ENCODE measurements at regions not wholly inside any gene's neighbourhood (a gene's known extent, or its start where the extent isn't known, plus 50 kb on each side); places are given as distances from the start of the nearest gene placed in this dataset.

DNA sequence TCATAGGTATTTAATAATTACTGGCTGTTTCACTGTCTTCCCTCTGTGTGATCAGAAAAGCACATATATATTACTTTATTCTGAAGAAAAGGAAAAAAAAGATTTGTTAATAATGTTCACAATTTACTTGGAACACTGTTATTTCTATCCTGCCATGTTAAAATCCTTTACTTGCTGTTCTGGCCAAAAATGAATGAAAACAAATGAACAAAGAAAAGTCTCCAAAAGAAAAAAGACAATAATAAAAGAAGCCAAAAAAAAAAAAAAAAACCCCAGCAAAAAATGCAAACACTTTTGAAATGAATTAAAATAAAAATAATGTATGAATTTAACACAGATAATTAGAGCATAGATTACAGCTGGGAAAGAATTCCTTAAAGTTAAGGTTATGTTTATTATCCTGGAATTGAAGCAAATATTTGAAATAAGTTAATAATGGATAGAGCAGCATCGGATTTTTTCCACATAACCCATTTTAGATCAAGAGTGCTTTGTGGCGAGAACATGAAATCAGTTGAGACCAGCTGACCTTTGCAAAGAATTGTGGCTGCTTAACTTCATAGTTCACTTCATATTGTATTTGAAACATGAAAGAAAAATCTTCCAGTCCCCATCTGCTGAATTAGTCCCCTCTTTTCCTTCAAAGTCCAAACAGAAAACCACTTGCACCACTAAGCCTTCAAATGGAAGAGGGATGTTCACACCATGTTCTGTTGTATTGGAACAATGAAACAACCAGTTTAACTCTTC is 444.8 kb downstream of the ADAMTS20 start:
- TF ChIP-seq, protein P1, sequence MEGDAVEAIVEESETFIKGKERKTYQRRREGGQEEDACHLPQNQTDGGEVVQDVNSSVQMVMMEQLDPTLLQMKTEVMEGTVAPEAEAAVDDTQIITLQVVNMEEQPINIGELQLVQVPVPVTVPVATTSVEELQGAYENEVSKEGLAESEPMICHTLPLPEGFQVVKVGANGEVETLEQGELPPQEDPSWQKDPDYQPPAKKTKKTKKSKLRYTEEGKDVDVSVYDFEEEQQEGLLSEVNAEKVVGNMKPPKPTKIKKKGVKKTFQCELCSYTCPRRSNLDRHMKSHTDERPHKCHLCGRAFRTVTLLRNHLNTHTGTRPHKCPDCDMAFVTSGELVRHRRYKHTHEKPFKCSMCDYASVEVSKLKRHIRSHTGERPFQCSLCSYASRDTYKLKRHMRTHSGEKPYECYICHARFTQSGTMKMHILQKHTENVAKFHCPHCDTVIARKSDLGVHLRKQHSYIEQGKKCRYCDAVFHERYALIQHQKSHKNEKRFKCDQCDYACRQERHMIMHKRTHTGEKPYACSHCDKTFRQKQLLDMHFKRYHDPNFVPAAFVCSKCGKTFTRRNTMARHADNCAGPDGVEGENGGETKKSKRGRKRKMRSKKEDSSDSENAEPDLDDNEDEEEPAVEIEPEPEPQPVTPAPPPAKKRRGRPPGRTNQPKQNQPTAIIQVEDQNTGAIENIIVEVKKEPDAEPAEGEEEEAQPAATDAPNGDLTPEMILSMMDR (IDR thresholded peaks at IDR 0.05), result no peak
- TF ChIP-seq, protein P2, sequence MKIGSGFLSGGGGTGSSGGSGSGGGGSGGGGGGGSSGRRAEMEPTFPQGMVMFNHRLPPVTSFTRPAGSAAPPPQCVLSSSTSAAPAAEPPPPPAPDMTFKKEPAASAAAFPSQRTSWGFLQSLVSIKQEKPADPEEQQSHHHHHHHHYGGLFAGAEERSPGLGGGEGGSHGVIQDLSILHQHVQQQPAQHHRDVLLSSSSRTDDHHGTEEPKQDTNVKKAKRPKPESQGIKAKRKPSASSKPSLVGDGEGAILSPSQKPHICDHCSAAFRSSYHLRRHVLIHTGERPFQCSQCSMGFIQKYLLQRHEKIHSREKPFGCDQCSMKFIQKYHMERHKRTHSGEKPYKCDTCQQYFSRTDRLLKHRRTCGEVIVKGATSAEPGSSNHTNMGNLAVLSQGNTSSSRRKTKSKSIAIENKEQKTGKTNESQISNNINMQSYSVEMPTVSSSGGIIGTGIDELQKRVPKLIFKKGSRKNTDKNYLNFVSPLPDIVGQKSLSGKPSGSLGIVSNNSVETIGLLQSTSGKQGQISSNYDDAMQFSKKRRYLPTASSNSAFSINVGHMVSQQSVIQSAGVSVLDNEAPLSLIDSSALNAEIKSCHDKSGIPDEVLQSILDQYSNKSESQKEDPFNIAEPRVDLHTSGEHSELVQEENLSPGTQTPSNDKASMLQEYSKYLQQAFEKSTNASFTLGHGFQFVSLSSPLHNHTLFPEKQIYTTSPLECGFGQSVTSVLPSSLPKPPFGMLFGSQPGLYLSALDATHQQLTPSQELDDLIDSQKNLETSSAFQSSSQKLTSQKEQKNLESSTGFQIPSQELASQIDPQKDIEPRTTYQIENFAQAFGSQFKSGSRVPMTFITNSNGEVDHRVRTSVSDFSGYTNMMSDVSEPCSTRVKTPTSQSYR (CRISPR knock-in tag; IDR thresholded peaks at IDR 0.05), result no peak
- no peak for TF ChIP-seq CREB1 (CRISPR knock-in tag; IDR thresholded peaks at IDR 0.05)
- TF ChIP-seq, protein P3, sequence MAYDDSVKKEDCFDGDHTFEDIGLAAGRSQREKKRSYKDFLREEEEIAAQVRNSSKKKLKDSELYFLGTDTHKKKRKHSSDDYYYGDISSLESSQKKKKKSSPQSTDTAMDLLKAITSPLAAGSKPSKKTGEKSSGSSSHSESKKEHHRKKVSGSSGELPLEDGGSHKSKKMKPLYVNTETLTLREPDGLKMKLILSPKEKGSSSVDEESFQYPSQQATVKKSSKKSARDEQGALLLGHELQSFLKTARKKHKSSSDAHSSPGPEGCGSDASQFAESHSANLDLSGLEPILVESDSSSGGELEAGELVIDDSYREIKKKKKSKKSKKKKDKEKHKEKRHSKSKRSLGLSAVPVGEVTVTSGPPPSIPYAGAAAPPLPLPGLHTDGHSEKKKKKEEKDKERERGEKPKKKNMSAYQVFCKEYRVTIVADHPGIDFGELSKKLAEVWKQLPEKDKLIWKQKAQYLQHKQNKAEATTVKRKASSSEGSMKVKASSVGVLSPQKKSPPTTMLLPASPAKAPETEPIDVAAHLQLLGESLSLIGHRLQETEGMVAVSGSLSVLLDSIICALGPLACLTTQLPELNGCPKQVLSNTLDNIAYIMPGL (CRISPR knock-in tag; IDR thresholded peaks at IDR 0.05), result no peak
- TF ChIP-seq TCF7 (CRISPR knock-in tag; IDR thresholded peaks at IDR 0.05; ENCODE audit: low read depth), result no peak

Data from WTC11 (cell line).